ENCODE measurements at regions not wholly inside any gene's neighbourhood (a gene's known extent, or its start where the extent isn't known, plus 50 kb on each side); places are given as distances from the start of the nearest gene placed in this dataset.

DNA sequence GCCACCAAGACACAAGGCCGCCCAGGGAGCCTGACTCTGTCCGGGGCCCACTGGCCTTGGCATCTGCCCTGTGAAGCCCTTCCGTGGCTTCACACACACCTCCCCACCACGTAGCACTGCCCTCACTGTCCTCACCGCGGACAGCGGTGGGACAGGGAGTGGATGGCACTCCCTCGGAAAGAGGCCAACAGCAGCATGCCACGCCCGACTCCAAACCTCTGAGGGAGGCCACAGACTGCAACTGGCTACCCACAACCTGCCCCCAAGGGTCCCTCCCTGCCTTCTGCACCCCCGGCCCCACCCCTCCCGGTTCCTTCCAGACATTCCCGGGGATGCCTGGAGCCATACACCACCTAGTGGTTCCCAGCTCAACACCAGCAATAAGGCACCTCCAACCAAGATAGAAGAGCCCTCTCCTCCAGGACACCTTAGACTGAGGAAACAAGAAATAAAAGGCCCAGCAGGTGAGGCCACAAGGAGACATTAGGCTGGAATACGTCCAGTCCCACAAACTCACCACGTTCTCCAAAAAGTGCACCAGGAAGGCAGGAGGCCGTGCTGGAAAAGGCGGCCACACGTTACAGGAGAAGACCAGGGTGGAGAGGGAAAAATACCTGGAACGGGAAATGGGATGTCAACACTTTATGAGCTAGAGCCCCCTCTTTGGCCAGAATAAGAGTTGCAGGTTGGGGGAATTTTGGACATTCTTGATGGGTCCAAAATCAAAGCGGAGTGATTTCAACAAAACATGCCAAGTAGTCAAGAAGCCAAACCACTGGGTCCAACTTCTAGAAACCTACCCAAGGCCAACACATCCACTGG, 310.0 kb downstream of the SOX9 start:
- no peak for DNase-seq

DNA sequence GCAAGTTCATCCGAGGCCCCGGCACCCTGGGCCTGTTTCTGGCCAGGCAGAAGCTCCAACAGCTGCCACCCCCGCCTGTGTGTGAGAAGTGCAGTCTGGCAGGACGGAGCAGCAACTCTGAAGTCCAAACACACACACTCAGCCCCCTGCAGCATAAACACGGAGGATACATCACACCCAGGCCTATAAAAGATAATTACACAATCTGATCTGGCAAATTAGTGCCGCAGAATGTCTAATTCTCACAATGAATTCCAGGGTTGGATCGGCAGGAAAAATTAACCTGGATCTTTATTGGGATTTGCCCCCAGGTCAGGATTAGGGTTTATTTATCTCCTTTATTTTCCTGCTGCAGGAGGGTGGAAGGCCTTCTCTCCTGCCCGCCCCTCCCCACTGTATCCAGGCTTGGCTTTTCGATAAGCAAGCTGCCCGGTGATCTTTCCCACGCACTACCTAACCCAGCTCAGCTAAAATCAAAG, 311.4 kb downstream of the SOX9 start:
- DNase-seq = peak; percentile 72

DNA sequence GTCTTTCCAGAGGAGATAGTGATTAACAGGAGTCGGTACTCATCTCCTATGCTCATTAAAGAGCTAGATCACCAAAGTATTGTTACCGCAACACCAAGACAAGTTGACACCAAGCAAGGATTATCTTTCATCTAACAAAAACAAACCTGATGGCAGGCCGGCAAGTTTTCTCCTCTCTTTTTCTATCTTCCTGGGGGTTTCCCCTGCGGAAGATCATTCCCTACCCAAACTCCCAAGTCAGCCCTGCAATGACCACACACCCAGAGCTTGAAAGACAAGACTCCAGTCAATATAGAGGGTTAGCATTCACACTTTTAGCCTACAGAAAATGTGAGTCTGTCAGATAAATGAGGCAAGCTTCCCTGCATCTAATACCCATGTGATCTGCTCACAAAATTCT, 312.1 kb downstream of the SOX9 start:
- DNase-seq = no peak

DNA sequence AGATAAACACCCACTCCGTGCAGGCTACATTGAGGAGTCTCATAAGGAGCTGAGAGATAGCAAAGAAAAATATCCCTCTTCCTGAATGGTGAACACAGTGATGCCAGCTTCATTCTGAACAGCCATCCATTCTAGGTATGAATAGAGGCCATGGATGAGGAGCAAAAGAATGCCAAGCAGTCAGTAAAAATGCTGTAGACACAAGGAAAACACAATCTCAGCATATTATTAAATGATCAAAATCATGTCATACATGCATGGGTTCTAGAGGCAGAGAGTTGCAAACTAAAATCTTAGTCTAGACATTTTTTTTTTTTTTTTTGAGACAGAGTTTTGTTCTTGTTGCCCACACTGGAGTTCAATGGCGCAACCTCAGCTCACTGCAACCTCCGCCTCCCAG, 313.0 kb downstream of the SOX9 start:
- DNase-seq = no peak

DNA sequence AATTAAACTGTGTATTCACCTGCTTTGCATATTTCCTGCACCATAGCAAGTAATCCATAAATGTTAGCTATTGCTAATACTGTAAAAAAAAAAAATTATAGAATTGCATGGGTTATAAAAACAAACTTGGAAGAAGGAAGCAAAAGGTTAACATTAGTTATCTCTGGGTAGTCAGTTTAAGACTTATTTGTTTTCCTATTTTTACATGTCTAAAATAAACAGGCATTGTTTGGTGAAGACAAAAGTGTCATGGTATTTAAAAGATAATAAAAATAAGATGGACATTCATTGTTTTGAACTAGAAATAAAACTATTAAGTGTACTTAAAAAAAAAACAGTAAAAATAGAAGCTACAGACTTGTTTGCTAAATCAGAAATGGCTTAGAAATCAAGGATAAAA, 313.8 kb downstream of the SOX9 start:
- no peak for DNase-seq

DNA sequence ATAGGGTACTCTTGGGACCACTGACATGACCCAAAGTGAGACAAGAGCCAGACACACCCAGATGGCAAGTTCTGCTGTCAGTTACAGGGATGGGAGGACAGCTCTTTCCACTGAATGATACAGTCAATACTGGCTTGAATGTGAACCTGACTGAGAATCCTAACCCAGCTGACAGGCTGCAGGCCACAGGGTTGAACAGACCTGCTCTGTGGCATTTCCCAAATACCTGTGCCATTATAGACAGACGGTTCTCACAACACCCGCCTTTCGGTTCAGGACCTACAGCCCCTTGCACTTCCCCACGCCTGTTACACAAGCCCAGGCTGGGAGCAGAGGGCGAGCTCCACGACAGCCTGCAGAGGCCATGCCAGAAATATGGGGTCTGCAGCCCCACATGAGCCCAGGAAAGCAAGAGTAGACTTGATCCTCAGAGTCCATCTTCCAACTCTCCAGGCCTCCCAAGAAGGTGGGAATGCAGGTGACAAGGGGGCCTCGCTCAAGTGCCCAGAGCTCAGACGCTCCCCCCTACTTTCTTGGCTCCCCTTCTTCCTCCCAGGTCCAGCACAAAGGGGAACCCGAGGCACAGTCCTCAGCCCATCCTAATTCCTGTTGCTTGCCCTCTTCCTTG, 314.3 kb downstream of the SOX9 start:
- no peak for DNase-seq

DNA sequence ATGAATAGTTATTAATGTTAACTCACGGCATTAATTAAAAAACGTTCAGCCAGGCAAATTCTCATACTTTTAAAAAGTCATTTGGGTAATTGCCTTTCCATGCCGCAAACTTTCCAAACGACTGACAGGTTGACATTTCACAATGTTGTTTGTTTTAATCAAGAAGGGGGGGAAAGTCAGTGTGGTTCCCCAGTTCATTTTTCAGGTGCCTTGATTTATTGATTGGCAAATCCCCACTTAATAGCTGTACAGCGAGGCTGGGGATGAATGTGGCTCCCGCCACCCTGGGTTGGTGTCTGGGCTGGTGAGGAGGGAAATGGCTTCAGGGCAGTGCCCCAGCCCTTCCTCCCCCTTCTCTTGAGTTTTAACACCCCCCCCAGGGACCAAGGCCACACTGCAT, 318.0 kb downstream of the SOX9 start:
- no peak for DNase-seq

DNA sequence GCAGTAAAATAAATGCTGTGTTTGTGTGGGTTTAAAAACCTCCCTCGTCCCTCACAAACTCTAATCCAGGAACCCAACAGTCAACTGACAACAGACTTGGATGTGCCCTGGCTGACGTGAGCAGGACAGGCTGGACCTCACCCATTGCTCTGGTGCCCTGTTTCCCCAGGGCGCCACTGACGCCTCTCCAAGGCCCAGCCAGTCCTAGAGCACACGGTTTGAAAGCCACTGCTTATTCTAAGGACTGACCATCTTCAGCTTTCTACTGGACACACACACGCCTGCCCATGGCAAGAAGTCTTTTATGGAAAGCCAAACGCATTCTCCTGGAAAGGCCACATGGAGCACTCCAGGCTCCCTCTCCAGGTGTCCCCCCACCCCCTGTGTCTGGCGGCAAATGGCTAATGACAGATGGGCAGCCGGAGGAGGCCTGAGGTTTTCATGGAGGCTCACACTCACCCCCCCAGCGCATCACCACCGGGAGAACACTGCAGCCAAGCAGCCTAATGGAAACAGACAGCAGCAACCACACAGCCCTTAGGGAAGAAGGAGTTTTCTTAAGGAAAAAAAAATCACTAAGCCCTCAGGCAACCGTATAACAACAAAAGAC, 319.2 kb downstream of the SOX9 start:
- peak; percentile 20 for DNase-seq

DNA sequence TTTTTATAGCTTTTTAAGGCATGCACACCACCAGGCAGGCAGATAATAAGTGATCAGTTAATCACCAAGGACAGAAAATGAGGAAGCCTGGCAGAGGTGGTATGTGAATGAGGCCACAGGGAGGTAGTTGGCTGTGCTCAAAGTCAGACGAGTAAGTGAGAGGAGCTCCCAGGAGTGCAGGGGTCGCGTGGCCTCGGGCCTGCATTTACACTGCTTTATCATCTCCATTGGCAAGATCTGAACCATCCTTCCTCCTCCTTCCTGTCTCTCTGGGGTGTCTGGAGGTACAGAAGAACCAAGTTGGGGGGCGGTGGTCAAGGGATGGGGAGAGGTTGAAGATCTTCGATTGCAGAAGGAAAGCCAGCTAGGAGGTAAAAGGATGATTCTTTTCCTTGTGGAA, 320.1 kb downstream of the SOX9 start:
- no peak for DNase-seq

DNA sequence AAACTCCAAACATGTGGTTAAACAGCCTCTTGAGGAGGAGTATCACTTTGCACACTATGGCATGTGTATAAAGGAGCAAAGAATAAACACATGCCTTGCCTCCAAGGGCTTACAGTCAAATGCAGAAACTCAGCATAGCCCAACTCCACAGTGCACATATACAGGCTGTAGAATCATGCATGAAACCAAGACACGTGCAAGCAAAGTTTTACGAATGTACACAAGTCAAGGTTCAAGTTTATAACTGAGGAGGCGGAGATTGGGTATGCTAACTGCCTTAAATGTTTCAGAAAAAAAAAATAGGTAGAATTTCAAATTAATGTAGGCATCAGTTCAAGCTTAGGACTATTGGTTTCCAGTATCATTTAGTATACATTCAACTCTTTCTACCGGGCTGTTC, 321.1 kb downstream of the SOX9 start:
- DNase-seq = no peak

DNA sequence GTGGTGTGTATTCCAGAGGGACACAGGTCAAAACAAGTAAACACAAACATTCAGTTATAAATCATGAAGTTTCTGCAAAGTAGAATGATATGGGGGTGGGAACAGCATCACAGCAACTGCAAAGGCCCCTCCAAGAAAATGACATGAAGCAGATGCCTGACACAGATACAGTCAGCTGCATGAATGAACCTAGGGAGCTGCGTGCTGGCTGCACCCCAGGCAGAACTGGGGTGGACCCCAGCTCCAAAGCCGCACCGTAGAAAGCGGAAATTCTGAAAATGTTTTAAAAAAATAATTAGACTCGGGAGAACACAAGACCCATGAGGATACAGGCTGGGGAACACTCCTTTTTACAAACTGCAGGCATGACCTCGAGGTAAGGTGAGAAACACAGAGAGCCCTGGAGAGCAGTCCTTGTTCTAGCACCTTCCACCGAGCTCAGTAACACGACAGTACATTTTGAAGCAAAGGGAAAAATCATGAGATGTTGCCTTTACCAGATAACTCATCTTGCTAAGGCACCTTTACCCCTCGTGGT, 323.8 kb downstream of the SOX9 start:
- DNase-seq = no peak

DNA sequence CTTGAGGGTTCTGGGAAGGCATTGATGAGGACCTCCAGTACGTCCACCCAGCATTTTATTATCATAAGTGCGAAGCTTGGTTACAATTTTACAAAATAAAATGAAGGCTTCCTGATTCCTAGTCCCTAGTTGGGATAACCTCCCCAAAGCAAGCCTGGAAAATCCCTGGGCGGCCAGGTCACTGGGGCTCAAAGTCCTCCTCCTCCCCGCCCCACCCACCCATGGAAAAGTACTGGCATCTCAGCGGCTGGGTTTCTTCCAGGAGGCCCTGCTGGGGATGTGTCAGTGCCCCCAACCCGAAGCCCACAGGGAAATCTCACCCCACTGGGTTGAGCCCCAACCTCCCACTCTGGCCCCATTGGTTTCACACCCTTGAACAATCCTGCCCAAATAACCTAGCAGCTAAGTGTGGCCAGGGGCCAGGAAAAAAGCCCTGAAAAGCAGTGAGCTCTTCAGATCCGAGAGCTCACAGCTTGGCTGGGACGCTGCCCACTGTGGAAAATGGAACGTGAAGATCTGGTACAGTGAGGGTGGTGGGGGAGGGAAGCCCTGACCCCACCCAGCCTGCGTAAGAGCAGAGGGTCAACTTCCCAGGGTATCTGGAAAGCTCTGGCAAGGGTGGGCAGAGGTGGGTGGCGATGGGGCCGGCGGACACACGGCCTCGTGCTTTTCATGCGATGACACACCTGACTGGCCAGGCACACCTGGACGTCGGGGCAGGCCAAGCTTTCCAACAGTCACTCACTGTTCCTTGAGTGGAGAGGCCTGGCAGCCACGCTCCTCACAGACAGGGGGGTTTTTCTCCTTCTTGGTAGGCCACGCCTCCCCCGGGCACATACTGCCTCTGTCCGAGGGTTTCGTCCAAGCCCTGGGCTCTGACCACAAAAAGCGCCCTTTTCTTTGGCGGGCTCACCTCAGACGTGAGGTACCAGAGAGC, 324.5 kb downstream of the SOX9 start:
- no peak for DNase-seq

DNA sequence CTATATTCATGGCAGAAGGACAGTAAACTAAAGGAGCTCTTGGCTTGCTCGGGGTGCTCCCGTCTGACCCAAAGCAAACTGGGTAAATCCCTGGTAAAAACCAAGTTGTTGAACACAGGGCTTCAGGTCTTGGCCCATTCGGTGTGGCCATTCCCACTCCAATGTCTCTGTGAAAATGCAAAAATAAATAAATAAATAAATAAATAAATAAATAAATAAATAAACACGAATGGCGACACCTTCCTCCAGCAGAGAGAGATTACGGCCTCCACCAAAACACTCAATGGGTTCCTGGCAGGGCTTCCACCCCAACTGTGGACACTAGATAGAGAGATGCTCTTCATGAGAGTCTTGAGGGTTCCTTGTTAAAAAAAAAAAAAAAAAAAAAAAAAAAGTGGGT, 325.3 kb downstream of the SOX9 start:
- no peak for DNase-seq

DNA sequence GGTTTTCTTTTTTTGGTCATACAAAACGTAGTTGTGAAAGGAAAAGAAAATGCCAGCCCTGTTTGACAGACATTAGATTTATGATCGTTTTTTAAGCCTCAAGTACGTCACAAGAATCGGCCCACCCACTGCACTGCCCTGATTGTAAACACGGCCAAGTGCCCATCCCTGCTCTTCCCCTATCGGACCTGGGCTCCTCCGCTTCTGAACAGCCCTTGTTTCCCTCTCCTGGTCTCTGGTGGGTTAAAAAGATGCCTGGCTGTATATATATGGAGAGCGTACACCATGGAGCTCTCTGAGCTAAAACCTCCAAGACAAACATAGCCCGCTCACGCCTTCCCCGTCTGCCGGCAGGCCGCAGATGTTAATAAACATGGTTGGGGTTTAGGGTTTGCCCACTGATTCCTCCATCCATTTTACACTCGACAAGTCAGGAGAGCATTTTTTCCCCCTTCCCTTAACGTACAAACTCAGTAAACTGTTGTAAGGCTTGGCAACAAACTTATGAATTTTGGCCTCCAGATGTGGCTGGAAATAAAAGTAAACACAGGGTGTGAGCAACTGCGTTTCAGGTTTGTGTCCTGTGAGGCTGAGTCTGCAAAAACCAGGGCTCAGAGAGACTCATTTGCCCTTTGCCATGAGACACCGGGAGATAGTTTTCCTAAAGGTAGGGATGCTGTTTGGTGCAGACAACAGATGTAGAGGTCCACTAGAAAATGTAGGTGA, 325.9 kb downstream of the SOX9 start:
- DNase-seq = no peak

DNA sequence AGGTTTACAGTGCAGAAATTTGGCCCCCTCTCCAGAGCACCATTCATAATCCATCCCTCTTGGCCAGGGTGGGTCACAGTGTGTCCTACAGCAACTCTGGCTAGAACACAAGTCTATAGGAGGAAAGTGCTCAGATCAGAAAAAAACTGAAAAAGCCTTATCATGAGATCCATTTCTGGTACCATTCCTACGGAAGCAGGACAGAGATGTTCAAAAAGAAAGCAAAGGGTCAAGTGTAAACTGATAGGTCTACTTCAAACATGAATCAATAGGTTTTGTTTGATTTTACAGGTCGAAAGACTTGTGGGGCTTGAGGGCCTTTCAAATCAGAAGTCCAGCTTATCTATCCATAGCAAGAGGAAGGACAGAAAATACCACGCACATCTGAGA, 326.4 kb downstream of the SOX9 start:
- DNase-seq = no peak

DNA sequence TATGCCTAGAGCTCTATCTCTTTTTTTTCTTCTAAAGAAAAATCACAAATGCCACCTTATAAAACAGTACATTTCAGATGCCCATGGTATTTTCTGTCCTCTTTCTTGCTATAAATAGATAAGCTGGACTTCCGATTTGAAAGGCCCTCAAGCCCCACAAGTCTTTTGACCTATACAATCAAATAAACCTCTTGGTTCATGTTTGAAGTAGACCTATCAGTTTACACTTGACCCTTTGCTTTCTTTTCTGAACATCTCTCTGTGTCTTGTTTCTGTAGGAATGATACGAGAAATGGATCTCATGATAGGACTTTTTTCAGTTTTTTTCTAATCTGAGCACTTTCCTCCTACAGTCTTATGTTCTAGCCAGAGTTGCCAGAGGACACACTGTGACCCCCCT, 327.2 kb downstream of the SOX9 start:
- DNase-seq = no peak

DNA sequence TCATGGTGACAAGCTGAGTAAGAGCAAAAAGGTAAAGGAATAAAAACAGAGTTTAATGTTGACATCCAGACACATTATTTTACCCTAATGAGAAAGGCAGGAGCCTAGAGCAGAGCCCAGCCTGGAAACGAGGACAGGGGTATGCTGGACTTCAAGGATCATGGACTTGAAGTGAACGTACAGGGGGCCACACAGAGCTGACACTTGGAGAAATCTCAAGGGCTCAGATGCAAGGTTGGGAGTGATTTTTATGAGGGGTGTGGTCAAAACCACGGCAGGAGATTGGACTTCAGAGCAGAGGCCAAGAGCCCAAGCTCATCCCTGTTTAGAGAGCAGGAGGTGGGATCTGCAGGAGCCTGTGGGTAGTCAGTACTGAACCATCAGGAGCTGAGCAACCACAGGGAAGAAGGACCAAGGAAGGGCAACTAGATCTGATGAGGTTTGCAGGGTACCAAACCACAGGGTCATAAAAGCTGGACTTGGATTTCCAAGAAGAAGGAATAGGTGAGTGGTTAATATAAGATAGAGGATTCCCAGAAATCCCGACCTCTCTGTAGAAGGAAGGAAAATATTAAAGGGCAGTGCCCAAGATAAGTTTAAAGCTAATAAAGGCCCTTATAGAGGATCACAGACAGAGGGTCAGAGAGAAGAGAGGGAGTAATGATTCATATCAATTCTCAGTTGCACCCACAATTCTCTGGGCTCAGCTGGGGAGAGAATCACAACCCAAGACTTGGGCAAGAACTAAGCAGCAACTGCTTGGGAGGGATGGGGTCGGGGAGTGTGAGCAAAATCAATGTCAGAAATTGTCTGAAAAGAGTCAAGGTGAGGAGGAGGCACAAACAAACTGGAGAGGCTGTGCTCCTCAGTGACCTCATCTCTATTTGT, 331.7 kb downstream of the SOX9 start:
- DNase-seq = no peak

DNA sequence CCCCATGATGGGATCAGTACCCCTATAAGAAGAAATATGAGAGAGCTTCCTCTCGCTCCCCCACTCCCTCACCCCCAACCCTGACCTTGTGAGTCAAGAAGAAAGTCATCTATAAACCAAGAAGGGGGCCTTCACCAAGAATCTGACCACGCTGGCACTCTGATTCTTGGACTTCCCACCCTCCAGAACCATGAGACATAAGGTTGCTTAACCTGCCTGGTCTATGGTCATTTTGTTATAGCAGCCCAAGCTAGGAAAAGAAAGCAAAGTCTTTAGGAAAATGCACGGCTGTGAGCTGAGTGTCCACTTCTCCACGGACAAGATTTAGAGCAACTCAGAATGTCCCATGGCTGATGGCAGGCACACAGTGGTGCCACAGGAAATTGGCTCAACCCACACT, 333.5 kb downstream of the SOX9 start:
- DNase-seq = no peak

DNA sequence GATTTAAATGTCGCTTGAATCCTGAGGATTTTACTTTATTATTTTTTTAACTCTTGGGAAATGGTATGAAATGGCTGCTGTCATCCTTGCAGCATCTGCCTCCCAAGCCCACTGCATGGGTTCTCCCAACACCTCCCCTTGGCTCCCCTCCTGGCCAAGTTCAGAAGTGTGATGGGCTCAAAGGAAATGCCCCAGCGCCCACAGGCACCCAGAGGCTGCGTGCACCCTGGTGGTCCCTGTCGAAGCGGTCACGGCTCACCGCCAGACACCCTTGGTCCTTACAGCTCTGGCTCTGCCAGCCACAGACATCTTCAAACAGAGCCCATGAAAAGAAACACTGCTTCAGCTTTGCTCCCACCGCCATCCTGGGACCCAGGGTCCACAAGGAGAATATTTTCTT, 334.7 kb downstream of the SOX9 start:
- no peak for DNase-seq

DNA sequence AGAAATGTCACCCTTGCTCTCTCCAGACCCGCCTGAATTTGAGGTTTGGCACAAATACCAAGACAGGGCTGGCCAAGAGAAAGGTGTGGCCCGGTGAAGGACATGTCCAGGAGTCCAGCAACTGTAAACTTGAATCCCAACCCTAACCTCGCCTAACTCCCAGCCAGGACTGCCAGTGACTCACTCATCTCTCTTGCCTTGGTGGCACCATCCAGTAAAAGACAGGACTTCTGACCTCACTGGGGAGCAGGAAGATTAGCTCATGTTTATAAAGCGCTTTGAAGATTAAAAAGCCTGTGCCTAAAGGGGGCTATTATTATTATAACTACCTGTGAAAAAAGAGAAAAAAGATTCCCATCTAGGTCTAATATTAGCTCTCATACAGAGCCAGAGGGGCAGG, 335.3 kb downstream of the SOX9 start:
- no peak for DNase-seq

DNA sequence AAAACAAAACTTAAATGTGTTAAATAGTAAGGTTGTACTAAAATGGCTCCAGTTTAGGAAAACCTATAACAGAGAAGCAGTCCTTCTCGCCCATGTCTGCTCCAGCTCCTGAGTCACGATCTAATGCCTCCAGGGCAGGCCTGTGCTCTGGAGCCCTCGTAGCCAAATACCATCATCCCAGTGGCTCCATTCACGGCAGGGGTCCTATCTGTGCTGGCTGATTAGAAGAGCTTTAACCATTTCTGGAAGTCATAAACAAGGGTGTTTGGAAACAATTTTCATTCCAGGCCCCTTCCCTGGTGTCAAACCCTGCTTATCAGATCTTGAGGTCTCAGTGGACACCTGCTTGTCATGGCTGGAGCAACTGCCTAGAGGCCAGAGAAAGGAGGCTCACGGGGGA, 336.9 kb downstream of the SOX9 start:
- no peak for DNase-seq
